SH-SY5Y (cell line): ENCODE measurements at regions not wholly inside any gene's neighbourhood (a gene's known extent, or its start where the extent isn't known, plus 50 kb on each side); places are given as distances from the start of the nearest gene placed in this dataset.

Experiments
- GATA2 ChIP-seq: IDR thresholded peaks from 2 replicates; pipeline ENCODE4 v1.6.1; 2011; ENCODE audit warnings: mild to moderate bottlenecking, low read depth, low read length
- GATA3 ChIP-seq: IDR thresholded peaks from 2 replicates; pipeline ENCODE4 v1.6.1; 2011; ENCODE audit warnings: low read depth, mild to moderate bottlenecking, low read length, moderate library complexity

GRCh38 chr2:215737477-215737876, 275.9 kb downstream of the MREG start:
- no peak for TF ChIP-seq GATA3
- no peak for TF ChIP-seq GATA2
